ENCODE measurements at regions not wholly inside any gene's neighbourhood (a gene's known extent, or its start where the extent isn't known, plus 50 kb on each side); places are given as distances from the start of the nearest gene placed in this dataset.
A peak's percentile ranks its signal among the peaks of the same experiment; 100 is the strongest.

- no peak for DNase-seq
Measured at GRCh38 chr2:165033402-165033801, 78.1 kb upstream of the SLC38A11 start.

- no peak for DNase-seq
Measured at GRCh38 chr2:165032559-165032958, 77.2 kb upstream of the SLC38A11 start.

GRCh38 chr2:165024199-165024598, 68.9 kb upstream of the SLC38A11 start:
- DNase-seq, result no peak

GRCh38 chr2:165022781-165023180, 67.5 kb upstream of the SLC38A11 start:
- no peak for DNase-seq

GRCh38 chr2:165017966-165018596, 62.8 kb upstream of the SLC38A11 start:
- DNase-seq, result no peak

- DNase-seq, result peak; percentile 35
Measured at GRCh38 chr2:165016772-165017411, 61.6 kb upstream of the SLC38A11 start.

- DNase-seq, result peak; percentile 47
Measured at GRCh38 chr2:165015052-165015642, 59.8 kb upstream of the SLC38A11 start.

GRCh38 chr2:165013944-165014619, 58.8 kb upstream of the SLC38A11 start:
- DNase-seq, result no peak

GRCh38 chr2:165011199-165011598, 55.9 kb upstream of the SLC38A11 start:
- no peak for DNase-seq

GRCh38 chr2:165010556-165010955, 55.2 kb upstream of the SLC38A11 start:
- no peak for DNase-seq

GRCh38 chr2:165009466-165009865, 54.1 kb upstream of the SLC38A11 start:
- DNase-seq, result no peak

GRCh38 chr2:165008730-165009315, 53.5 kb upstream of the SLC38A11 start:
- no peak for DNase-seq

- no peak for DNase-seq
Measured at GRCh38 chr2:165007161-165007744, 51.9 kb upstream of the SLC38A11 start.
